Ascending aorta (tissue), 2 donors: ENCODE measurements at regions not wholly inside any gene's neighbourhood (a gene's known extent, or its start where the extent isn't known, plus 50 kb on each side); places are given as distances from the start of the nearest gene placed in this dataset.

Experiments used
- DNase-seq, 2 donors: peaks; one replicate each; pipeline ENCODE4 v3.0.0-alpha.2; 2019; ENCODE audit warnings: low spot score in 2 of 2
- H3K27ac ChIP-seq, 2 donors: fragments of 200-600 bp; sonication (generic); one replicate each; pipeline ENCODE4 v1.5.1; 2016 to 2017; ENCODE audit warnings: mild to moderate bottlenecking in 1 of 2
- H3K27me3 ChIP-seq: fragments of 200-600 bp; sonication (generic); one replicate; pipeline ENCODE4 v1.5.1; 2017
- H3K36me3 ChIP-seq, 2 donors: fragments of 200-600 bp; sonication (generic); one replicate each; pipeline ENCODE4 v1.5.1; 2016
- H3K4me1 ChIP-seq, 2 donors: fragments of 200-600 bp; sonication (generic); one replicate each; pipeline ENCODE4 v1.5.1; 2016 to 2017; ENCODE audit warnings: mild to moderate bottlenecking in 1 of 2
- H3K4me3 ChIP-seq, 2 donors: fragments of 200-600 bp; sonication (generic); one replicate each; pipeline ENCODE4 v1.5.1; 2016 to 2017; ENCODE audit warnings: mild to moderate bottlenecking in 1 of 2
- H3K9me3 ChIP-seq, 2 donors: fragments of 200-600 bp; sonication (generic); one replicate each; pipeline ENCODE4 v1.5.1; 2016
- intact Hi-C: fragments of 100-400 bp; cut with DNase I; formaldehyde crosslinking; loops from one replicate; pipeline ENCODE4 v1.15.1; 2023
- TF ChIP-seq, protein P1 (sequence below), 3 experiments: fragments of 200-600 bp in 2 of 3; fragments of 450-650 bp in 1 of 3; sonication (generic) in 2 of 3; IDR thresholded peaks; one replicate each; pipeline ENCODE4 v1.5.1; 2016 to 2019; ENCODE audit warnings: antibody characterized with exemption in 3 of 3, mild to moderate bottlenecking in 1 of 3, moderate library complexity in 1 of 3

DNA sequence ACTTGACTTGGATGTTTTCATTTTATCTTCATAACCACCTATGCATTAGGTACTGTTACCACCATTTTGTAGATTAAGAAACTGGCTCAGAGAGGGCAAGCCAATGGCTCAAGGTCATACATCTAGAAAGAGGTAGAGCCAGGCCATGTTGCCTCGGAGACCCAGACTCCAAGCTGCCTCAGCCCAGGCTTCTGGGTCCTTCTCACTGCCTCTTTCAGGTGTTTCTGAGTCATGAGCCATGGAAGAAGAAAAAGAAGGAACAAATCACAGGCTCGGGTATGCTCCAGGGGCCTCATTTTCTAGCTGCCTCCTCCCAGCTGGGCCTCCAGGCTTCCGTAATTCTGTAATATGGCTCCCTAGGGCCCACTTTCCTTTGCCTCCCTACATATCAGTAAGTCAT lies 226.5 kb upstream of the TOPAZ1 start:
- H3K4me3 ChIP-seq: no peak overlapping the region
- H3K4me1 ChIP-seq: no peaks in the 10 kb centered on the region
- intact Hi-C loops: no loop called here
- no peaks in the 10 kb centered on the region for H3K9me3 ChIP-seq
- no peak overlapping the region for H3K27ac ChIP-seq
- no peak for DNase-seq
- TF ChIP-seq, protein P1, sequence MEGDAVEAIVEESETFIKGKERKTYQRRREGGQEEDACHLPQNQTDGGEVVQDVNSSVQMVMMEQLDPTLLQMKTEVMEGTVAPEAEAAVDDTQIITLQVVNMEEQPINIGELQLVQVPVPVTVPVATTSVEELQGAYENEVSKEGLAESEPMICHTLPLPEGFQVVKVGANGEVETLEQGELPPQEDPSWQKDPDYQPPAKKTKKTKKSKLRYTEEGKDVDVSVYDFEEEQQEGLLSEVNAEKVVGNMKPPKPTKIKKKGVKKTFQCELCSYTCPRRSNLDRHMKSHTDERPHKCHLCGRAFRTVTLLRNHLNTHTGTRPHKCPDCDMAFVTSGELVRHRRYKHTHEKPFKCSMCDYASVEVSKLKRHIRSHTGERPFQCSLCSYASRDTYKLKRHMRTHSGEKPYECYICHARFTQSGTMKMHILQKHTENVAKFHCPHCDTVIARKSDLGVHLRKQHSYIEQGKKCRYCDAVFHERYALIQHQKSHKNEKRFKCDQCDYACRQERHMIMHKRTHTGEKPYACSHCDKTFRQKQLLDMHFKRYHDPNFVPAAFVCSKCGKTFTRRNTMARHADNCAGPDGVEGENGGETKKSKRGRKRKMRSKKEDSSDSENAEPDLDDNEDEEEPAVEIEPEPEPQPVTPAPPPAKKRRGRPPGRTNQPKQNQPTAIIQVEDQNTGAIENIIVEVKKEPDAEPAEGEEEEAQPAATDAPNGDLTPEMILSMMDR (IDR thresholded peaks at IDR 0.05): no peak
- H3K36me3 ChIP-seq: no peaks in the 10 kb centered on the region
- H3K27me3 ChIP-seq: no peaks in the 10 kb centered on the region

DNA sequence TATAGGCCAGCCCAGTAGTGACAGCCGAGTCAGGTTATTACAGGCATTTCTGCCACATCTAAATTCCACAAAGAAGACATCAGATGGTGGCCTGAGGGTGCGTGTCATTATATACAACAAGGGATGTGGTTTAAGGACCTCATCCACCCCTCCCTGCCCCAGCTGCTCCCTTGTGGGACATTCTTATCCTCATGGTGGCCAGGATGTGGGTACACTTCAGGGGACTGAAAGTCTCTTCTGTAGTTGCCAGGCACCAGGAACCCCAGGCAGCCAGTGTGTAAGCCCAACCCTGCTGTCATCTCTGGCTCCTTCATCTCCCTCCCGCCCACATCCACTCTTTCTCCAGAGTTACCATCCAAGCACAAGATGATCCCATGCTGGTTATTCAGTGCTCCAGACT lies 224.9 kb upstream of the TOPAZ1 start:
- intact Hi-C loops: no loop called here
- H3K9me3 ChIP-seq: no peaks in the 10 kb centered on the region
- H3K36me3 ChIP-seq: no peaks in the 10 kb centered on the region
- peaks cover 0 to under 1% of the 10 kb centered on the region in 2 donors for H3K4me1 ChIP-seq
- no peaks in the 10 kb centered on the region for H3K27me3 ChIP-seq
- H3K4me3 ChIP-seq: no peak overlapping the region
- H3K27ac ChIP-seq: no peak overlapping the region
- DNase-seq: no peak
- TF ChIP-seq, protein P1 (IDR thresholded peaks at IDR 0.05): no peak

DNA sequence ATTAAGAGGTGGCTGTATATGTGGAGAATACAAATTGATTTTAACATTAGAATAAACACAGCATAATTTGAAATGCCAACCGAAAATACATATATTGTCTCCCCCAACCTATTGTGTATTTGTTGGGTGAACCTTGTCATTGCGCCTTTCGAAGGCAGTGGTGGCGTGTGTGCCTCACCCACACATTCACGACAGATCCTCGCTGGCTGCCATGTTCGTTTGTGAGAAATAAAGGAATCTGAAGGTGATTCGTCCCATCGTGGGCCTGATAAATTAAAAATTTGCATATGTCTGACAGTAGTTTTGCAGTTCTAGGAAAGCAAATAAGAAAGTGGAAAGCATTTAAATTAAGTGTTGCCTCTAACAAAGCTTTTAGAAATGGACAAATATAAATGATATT lies 222.8 kb upstream of the TOPAZ1 start:
- TF ChIP-seq, protein P1 (IDR thresholded peaks at IDR 0.05): no peak
- H3K4me3 ChIP-seq: no peak overlapping the region
- no peak overlapping the region for H3K27ac ChIP-seq
- no peaks in the 10 kb centered on the region for H3K27me3 ChIP-seq
- H3K9me3 ChIP-seq: no peaks in the 10 kb centered on the region
- peaks cover 4 to 6% of the 10 kb centered on the region in 2 donors for H3K4me1 ChIP-seq
- no peaks in the 10 kb centered on the region for H3K36me3 ChIP-seq
- DNase-seq: no peak
- intact Hi-C loops: no loop called here

DNA sequence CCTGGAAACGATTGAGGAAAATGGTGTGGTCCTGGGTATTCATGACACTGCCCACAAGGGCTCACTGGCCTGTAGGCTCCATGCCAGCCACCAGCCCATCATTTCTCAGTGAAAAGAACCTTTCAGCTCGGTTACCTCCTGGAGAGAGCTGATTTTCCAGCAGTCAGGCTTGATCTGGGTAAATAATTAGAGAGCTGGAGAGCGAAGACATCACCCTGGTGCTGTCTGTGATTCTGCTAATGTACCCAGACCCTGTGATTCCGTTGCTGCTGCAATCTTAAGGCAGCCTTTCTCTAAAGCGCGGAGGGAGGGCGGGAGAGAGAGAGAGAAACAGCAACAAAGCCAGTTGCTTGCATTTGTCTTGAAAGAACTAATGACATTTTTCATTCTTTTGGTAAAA lies 221.9 kb upstream of the TOPAZ1 start:
- no peak overlapping the region for H3K27ac ChIP-seq
- no peak for DNase-seq
- H3K36me3 ChIP-seq: no peaks in the 10 kb centered on the region
- TF ChIP-seq, protein P1 (IDR thresholded peaks at IDR 0.05): no peak
- intact Hi-C loops: no loop called here
- no peaks in the 10 kb centered on the region for H3K27me3 ChIP-seq
- no peak overlapping the region for H3K4me3 ChIP-seq
- H3K4me1 ChIP-seq: peaks cover 4 to 6% of the 10 kb centered on the region in 2 donors
- H3K9me3 ChIP-seq: no peaks in the 10 kb centered on the region

DNA sequence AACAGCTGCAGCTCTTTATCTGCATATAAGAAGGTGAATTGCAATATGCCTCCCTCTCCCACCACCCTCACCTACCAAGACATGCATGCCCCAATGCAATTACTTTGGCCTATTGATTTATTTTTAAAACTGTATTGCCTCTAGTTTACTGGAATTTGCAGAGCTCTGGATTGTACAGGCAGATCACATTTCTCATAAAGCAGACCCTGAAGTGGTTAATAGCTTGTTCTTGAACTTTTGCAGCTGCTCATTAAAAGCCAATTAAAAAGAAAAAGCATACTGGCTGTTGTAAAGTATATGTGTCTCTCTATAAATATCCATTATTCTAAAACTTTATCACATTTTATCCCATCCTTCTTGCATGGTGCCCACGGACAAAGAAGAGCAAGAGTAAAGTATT lies 221.5 kb upstream of the TOPAZ1 start:
- H3K9me3 ChIP-seq: no peaks in the 10 kb centered on the region
- peaks cover 4 to 6% of the 10 kb centered on the region in 2 donors for H3K4me1 ChIP-seq
- H3K36me3 ChIP-seq: no peaks in the 10 kb centered on the region
- H3K27ac ChIP-seq: no peak overlapping the region
- H3K4me3 ChIP-seq: no peak overlapping the region
- intact Hi-C loops: no loop called here
- no peaks in the 10 kb centered on the region for H3K27me3 ChIP-seq
- DNase-seq: no peak
- TF ChIP-seq, protein P1 (IDR thresholded peaks at IDR 0.05): no peak
